GM18861 (cell line): ENCODE measurements at regions not wholly inside any gene's neighbourhood (a gene's known extent, or its start where the extent isn't known, plus 50 kb on each side); places are given as distances from the start of the nearest gene placed in this dataset.

Source experiments
- ATAC-seq: cut with Tn5 transposase; IDR thresholded peaks from one replicate; pipeline ENCODE4 v1.9.1; 2021; ENCODE audit not compliant: unreplicated experiment

DNA sequence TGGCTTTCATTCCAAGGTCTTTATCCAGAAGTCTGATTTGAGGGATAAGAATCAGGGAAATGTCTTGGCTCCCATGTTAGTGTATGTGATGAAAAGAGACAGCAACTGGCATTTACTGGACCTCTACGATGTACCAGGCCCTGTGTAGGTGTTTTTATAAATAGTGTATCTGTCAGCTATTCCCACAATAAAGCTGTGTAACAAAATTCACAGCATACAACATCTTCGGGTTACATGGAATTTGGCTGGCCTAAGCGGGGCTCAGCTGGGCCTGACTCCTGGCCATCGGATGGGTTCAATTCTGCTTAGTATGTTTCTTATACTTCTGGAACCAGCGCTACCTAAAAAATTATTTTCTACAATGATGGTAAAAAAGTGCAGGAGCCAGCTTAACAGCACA lies 128.2 kb downstream of the SNX5 start:
- no peak for ATAC-seq

DNA sequence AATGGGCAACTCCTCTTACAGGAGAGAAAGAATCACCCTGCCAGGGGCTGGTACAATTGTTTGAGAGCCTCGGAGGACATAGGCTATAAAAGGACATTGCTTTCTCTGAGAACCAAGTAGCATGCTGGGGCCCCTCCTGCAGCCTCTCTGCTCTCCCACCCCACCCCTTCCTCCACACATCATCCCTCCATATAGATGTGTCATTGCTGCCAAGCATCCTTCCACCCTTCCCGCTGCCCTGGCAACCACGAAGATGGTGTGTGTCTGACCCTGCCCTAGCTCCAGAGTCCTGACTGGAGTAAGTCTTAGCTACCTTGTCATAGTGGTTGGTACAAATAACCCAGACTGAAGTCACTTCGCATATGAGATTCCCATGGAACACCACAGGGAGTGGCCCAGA lies 129.7 kb downstream of the SNX5 start:
- ATAC-seq, result no peak

DNA sequence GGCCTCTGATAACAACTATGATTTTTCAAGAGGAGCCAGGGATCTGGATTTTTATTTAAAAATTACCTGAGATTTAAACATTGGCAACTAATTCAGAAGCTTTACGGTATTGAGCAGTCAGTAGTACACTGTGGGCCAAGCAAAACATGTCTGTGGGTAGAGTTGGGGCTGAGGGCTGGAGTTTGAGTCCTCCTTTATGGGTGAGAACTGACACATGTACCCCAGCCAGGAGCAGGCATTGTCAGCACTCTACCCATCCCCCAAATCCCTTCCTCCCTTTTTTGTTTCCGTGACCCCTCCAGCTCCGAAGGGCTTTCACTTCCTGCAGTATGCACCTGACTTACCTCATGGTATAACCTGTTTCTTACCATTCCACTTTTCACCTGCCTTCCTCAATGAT lies 131.4 kb downstream of the SNX5 start:
- no peak for ATAC-seq

DNA sequence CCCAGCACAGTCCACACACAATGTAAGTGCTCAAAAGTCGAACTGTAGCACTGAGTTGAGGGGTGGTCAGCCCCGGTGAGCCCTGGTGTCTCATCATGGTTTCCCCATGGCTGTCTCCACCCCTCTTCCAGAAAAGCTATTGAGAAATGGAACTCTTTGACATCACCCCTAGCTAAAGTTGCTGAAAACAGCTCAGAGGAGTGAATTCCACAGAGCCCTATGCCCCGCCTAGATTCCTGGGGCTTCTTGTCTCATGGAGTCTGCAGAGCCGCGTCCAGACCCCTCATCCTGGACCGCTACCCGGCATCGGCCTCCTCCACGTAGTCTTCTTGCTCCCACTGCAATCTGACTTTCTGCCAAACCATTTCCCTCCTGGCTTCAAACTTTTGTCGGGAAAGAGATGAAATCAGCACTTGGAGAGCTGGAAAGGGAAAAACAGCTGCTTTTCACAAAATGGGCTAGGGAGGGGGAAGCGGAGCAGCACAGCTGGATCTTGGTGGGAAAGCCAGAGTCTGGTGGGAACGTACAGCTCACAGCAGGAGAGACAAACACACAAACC lies 132.2 kb downstream of the SNX5 start:
- no peak for ATAC-seq

DNA sequence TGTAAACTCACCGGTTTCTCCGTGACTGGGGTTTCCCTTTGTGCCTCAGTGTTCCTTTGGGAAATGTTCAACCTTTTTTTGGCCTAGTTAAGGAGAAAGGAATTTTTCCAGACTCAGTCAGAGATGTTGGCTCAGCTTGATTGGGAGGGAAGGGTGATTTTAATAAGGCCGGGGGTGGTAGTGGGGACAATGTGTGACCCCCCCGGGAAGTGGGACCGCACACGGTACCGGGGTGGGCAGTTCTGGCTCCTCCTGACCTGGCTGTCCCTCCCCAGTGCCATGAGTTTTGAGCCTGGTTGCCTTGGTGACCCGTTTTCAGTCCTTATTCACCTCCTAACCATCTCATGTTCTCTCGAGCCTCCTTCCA lies 132.7 kb downstream of the SNX5 start:
- no peak for ATAC-seq

DNA sequence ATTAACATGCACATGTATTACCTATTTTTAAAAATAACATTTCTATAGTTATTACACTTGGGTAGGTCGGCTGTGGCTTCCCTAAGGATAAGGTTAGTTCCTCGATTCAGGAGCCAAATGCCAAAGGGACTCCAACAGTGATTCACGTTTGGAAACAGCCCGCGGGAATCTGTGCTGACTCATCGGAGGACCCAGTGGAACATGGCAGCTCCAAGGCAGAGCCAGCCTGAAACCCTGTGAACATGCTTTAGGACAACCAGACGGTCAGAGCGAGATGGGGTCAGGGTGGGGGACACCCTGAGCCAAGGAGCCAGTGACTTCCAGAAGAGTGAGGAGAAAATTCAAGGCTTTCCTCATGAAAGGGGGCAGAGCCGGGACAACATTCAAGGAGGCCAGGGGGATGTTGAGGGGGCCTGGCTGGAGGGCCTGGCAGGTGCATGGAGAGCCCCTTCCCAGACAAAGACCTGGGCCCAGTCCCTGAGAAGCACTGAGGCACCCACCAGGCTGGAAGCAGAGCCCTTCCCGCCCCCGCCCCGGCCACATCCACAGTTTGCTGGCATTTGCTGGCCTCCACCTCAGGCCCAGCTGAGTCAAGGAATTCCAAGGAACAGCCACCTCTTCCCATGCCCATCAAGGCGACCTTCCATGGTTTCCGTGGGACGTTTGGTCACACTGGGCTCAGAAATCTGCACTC lies 133.2 kb downstream of the SNX5 start:
- no peak for ATAC-seq

DNA sequence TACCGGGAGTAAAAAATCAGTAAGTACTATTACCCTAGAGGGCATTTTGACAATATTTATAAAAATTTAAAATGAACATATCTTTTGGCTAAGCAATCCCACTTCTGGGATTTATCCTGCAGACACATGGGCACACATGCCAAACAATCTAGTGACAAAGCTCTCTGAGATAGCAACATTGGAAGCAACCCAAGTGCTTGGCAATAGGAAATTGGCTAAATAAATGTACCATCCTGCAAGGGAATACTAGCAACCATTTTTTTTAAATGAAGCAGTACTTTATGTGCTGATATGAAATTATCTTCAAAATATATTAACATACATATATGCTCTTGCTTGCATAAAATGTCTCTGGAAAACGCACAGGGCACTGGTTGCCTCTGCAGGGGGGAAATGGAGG lies 133.8 kb downstream of the SNX5 start:
- no peak for ATAC-seq

DNA sequence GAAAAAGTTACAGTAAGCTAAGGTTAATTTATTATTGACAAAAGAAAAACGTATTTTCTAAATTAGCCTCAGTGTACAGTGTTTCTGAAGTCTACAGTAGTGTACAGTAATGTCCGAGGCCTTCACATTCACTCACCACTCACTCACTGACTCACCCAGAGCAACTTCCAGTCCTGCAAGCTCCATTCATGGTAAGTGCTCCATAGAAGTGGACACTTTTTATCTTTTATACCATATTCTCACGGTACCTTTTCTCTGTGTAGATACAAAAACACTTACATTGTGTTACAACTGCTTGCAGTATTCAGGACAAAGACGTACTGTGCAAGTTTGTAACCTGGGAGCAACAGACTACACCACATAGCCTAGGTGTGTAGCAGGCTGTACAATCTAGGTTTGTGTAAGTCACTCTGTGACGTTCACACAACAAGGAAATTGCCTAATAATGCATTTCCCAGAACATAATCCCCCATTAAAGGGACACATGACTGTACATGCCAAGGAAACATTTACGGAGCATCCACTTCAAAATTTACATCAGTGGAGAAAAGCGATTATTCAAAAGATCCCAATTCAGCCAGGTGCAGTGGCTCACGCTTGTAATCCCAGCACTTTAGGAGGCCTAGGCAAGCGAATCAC lies 133.4 kb downstream of the BANF2 start:
- ATAC-seq, result no peak

DNA sequence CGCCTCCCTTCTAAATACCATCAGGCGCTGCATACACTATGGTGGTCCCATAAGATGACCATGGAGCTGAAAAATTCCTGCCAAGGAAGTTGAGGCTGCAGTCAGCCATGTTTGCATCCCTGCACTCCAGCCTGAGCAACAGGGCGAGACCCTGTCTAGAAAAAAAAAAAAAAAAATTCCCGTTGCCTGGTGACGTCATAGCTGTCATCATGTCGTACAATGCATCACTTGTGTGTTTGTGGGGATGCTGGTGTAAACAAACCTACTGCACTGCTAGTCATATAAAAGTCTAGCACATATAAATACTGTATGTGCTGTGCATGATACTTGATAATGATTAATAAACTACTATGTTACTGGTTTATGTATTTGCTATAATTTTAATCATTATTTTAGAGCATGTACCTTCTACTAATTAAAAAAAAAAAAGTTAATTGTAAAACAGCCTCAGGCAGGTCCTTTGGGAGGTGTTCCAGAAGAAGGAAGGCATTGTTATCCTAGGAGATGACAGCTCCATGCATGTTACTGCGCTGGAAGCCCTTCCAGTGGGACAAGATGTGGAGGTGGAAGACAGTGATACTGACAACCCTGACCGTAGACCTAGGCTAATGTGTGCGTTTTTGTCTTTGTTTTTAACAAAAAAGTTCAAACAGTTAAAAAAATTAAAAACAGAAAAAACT lies 132.6 kb downstream of the BANF2 start:
- no peak for ATAC-seq

DNA sequence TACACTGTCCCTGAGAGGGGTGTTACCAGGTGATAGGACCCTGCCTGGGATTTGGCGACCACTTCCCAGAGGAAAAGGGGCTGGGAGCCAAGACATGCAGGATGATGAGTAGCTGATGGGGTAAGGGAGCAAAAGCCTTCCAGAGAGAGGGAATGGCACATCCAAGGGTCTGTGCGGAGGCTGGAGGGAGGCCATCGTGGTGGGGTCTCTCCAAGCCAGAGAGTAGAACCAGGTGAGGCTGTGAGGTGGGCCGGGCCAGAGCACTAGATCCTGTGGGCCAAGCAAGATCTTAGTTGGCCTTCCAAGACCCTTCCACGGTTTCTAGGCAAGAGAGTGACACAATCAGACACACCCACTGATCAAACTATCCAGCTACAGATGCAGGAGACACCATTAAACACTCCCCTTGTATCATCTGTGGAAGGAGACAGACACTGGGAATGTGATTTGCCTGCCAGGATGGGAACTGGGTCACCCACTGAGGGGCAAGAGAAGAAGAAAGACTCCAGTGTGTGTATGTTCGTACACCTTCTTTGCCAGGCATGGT lies 128.9 kb downstream of the BANF2 start:
- no peak for ATAC-seq

DNA sequence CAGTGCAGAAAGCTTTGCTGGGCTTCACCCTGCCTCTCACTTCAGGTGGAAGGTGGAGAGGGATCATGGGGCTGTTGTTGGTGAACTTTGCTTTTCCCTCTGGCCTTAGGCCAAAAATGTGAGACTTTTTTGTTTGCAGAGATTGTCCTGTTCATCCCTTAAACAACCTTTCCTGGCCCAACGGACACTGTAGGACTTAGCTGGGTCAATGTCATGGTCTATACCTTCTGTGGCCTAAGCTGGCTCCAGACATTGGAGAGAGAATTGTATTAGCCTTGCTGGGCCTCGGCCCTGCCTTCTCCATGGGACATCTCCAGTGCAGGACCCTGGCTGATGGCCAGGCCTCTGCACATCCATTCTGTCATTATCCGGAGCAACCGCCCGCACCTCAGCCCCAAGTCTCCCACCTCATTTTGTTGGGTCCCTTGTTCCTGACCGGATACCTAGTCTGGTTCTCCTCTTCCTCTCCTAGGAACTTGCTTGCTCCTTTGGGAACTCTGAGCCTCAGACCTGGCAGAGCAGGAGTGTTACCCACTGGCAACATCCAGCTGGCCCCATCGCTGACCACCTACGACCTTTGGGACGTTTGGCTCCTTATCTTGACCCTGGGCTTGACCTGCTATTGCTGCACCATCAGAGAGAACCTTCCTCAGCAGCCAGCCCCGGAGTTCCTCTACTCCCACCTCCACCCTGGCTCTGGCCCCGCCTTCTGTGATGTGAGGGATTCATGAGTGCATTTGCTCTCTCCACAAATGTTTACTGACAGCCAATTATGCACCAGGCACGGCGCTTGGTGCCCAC lies 128.2 kb downstream of the BANF2 start:
- ATAC-seq, result no peak

DNA sequence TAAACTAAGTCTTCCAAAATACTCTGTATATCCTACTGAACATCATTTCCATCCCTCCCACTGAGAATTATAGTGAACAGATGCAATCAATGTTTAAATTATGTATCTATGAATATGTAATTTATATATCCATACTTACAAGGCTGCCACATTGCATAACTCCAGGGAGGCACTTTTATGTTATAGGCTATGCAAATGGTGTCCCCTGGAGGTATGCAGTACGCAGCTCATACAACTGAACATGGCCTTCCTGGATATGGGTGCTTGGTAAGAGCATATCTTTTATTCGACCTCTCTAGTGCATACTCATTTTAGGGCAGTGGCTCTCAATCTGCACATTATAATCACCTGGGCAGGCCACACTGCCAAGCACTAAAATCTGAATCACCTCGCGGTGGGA lies 127.3 kb downstream of the BANF2 start:
- no peak for ATAC-seq

DNA sequence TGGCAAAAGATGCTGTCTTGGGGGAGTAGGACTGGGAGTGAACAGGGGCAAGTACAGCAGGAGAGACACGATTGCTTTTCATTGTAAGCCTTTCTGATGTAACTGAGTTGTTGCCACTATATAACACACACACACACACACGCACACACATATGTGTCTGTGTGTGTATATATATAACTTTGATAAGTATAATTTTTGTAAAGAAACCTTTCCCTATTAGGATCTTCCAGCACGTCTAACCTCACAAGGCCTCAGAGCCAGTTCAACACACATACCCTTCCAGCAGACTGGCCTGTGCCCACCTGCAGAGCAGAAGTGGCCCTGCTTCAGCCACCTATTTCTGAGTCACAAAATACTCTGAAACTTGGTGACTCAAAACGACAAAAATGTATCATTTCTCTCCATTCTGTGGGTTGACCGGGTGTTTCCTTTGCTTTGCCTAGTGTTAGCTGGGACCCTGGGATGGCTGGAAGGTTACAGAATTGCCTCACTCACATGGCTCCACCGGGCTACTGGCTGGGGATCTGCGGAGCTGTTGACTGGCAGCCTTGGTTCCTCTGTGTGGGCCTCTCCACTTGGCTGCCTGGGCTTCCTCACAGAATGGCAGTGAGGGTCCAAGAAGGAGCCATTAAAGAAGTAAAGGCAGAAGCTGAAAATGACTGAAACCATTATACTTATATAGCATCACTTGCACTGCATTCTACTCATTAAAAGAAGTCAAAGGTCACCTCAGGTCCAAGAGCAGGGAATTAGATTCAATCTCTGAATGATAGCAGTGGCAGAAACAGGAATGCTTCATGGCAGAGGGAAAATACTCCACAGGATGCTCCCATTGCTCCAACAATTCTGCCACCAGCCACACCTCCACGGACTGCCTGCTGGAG lies 126.4 kb downstream of the BANF2 start:
- peak; percentile 93 for ATAC-seq

DNA sequence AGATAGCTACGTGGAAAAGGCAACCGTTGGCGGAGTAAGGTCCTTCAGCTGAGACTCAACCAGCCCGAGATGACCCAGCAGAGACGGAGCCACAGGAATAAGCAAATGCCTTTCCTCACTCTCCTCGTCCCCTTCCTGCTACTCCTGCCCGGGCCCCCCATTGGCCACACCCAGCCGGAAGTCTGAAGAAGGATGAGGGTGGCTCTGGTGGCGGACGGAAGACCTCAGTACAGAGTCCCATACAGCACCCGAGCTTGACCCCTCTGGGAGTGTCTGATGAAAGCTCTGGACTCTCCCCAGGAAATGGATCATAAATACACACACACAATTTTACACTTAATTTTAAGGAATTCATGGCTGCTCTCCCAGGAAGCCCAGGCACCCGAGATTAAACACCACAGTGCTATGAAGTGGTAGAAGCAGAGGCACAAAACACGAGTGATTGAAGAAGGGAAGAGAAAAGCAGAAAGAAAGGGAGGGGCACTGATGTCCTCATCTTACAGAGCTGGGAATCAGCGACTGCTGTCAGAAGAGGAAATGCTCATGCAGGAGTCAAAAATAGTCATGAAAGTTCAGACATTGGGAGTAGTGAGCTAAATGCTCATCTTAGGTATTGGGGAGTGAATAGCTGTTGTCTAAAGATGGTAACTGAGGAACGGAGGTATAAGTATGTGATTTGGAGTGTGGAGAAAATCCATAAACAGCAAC lies 125.6 kb downstream of the BANF2 start:
- no peak for ATAC-seq

DNA sequence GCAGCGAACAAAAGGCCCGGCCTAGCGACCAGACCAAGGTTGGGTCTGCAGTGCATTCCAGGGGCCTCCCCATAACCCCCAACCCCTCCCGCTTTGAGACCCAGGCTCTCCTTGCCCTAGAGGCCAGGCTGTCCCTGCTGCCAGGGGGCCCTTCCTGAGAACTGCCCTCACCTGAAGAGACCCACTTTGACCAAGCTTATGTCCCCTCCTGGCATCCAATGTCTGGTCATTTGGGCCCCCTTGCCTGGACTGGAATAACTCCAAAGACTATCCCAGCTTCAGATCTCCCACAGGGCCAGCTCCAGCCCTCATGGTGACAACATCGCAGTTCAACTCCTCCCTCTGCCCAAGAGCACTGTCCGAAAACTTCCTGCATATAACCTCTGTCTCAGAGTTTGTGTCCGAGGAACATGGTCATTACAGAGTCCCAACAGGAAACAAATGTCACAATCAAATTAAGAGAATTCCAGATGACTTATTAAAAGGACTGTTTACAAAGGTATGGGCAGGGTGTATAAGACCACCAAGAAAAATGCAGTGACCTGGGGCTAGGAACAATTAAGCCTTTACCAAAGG lies 125.0 kb downstream of the BANF2 start:
- no peak for ATAC-seq

DNA sequence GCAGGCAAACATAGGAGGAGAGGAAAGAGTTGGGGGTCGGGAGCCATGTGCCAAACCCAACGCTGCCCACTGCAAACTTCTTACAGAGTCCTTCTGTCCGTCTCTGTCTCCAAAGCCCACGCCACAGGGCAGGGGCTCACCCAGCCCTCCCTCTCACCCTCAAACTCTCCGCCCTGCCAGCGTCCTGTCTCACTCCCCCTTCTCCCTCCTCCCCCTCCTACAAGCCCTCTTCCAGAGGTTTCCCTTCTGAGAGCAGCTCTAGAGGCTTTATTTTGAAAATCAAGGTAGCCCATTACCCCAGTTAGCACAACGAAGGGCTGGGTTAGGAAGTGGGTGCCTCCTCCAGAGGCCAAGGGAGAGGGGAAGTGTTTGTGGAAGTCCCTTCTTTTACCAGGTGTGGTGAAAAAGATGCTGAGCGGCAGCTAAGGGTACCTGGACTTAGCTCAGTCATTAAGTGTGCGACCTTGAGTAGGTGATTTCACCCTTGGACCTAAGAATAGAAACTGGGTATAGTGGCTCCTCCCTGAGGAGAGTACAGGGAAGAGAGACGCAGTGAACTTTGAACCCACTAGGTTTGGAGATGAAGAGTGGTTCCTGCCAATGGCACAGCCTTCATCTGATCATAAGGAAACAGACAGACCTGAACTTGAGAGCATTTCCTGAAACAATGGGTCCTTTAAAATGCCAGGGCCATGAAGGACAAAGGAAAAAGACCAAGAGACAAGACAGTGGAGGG lies 123.8 kb downstream of the BANF2 start:
- no peak for ATAC-seq

DNA sequence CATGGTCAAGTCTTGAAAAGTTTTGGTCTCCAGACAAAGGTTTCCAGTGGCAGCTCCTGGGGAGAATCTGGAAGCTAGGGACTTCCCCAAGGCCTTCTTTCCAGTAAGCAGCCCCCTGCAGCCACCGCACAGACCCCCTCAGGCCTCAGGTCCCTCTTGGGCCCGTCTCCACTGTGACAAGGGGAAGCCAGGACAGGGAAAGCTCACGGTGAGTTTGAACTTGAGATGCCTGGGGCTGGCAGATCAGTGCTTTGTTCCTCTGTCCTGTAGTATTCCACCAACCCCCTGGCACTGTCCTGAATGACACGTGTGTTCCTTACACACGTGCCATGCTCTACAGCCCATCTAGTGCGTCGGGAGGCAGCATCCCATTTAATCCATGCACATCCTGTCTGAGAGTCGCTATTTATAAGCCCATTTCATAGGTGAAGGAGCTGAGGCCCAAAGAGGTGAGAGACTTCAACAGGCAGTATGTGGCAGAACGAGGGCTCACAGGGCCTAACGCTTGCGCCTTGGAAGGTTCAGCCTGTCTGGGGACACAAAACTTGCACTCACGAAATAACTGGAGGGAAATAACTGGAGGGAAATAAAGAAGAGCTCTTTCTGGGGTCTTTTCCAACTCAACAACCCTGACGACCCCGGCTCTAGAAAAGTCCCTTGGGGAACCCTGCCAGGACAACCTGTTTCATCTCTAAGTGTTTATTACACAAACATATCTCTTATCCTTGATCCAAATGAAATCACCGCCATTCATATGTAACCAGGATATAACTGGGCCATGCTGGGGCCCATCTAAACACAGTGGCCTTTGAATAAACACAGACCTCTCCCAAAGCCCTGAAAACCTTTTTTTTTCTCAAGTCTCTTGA lies 123.0 kb downstream of the BANF2 start:
- no peak for ATAC-seq

DNA sequence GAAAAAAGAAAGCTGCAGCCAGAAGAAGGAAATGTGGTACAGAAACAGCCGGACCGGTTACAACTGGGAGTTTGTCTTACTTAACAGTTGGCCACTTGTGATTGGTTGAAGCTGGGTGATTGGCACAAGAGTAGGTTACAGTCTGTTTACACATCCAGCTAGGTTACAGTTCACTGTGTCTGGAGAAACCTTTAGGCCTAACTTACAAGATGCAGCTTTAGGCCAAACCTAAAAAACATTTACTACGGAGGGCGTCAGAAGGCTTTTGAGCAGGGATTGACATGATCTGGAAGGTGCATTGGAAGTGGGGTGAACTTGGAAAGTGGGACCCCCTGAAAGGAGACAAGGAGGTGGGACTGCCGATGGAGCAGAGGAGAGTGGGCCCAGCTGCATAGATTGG lies 122.3 kb downstream of the BANF2 start:
- ATAC-seq, result no peak
